PC-9 (cell line): ENCODE measurements at regions not wholly inside any gene's neighbourhood (a gene's known extent, or its start where the extent isn't known, plus 50 kb on each side); places are given as distances from the start of the nearest gene placed in this dataset.
A peak's percentile ranks its signal among the peaks of the same experiment; 100 is the strongest.

Experiments
- BruUV-seq: library from RNA; stranded (reverse); fragments of 400-500 nt; replicated peaks from 2 replicates; lab custom pipeline; 2021; lab: Mats Ljungman, UMichigan
- CTCF ChIA-PET: fragments of 300-600 bp; sonication (Branson Sonifier 250); formaldehyde crosslinking; loops from one replicate; lab custom pipeline; 2022; ENCODE audit warnings: antibody characterized with exemption; lab: Charles Lee
- POLR2A ChIA-PET: fragments of 300-600 bp; sonication (Branson Sonifier 250); formaldehyde crosslinking; loops from one replicate; lab custom pipeline; 2022; ENCODE audit warnings: antibody characterized with exemption; ENCODE audit not compliant: unreplicated experiment; lab: Charles Lee
- DNase-seq, 2 experiments: peaks; one replicate each; pipeline versions ENCODE4 v3.0.0 to v3.0.0-alpha.2; 2015 to 2022; ENCODE audit warnings: mixed read lengths in 1 of 2
- H2AFZ ChIP-seq: fragments of 200-600 bp; sonication (generic); 2 replicates; pipeline ENCODE4 v1.8.1; 2017; ENCODE audit warnings: antibody characterized with exemption
- H3F3A ChIP-seq: fragments of 200-600 bp; sonication (generic); 2 replicates; pipeline ENCODE4 v1.8.1; 2017; ENCODE audit warnings: antibody characterized with exemption, mild to moderate bottlenecking, low read depth; ENCODE audit not compliant: insufficient read depth
- H3K27ac ChIP-seq: fragments of 200-600 bp; sonication (generic); 2 replicates; pipeline ENCODE4 v1.6.1; 2016; ENCODE audit warnings: mixed run types
- H3K27me3 ChIP-seq: fragments of 200-600 bp; sonication (generic); 2 replicates; pipeline ENCODE4 v1.6.1; 2016; ENCODE audit warnings: low read depth, mixed run types; ENCODE audit not compliant: insufficient read depth
- H3K36me3 ChIP-seq: fragments of 200-600 bp; sonication (generic); 2 replicates; pipeline ENCODE4 v1.6.1; 2016; ENCODE audit warnings: low read depth, mixed run types
- H3K4me1 ChIP-seq: fragments of 200-600 bp; sonication (generic); replicated peaks from 2 replicates; pipeline ENCODE4 v1.6.1; 2016; ENCODE audit warnings: mixed run types; ENCODE audit not compliant: insufficient read depth
- H3K4me2 ChIP-seq: fragments of 200-600 bp; sonication (generic); 2 replicates; pipeline ENCODE4 v1.6.1; 2017; ENCODE audit warnings: mixed run types
- H3K4me3 ChIP-seq: fragments of 200-600 bp; sonication (generic); 2 replicates; pipeline ENCODE4 v1.6.1; 2016; ENCODE audit warnings: mixed run types
- H3K79me2 ChIP-seq: fragments of 200-600 bp; sonication (generic); 2 replicates; pipeline ENCODE4 v1.6.1; 2017; ENCODE audit warnings: low read depth, mixed run types
- H3K9me2 ChIP-seq: fragments of 200-600 bp; sonication (generic); 2 replicates; pipeline ENCODE4 v1.8.1; 2017; ENCODE audit warnings: mild to moderate bottlenecking; ENCODE audit not compliant: insufficient read depth
- H3K9me3 ChIP-seq: fragments of 200-600 bp; sonication (generic); 2 replicates; pipeline ENCODE4 v1.8.1; 2016; ENCODE audit warnings: low read depth; ENCODE audit not compliant: insufficient read depth
- H4K20me1 ChIP-seq: fragments of 200-600 bp; sonication (generic); 2 replicates; pipeline ENCODE4 v1.8.1; 2017; ENCODE audit not compliant: insufficient read depth
- CTCF ChIP-seq: fragments of 200-600 bp; sonication (generic); conservative IDR thresholded peaks from 2 replicates; pipeline ENCODE4 v1.6.1; 2017; ENCODE audit warnings: mixed run types, antibody characterized with exemption, mild to moderate bottlenecking, moderate library complexity
- EZH2 ChIP-seq: fragments of 200-600 bp; sonication (generic); IDR thresholded peaks from 2 replicates; pipeline ENCODE4 v1.8.0; 2017; ENCODE audit warnings: antibody characterized with exemption, low read depth
- intact Hi-C: fragments of 100-400 bp; cut with micrococcal nuclease; formaldehyde crosslinking; loops from one replicate; pipeline ENCODE4 v1.10.0; 2022; ENCODE audit not compliant: unreplicated experiment

GRCh38 chr16:35391328-35391727 is 1931.9 kb downstream of the TP53TG3F start:
- no peaks in the 10 kb centered on the region for H3K36me3 ChIP-seq
- H3K4me2 ChIP-seq = no peak overlapping the region
- ChIA-PET POLR2A (no interaction called here), CTCF (no interaction called here)
- H3F3A ChIP-seq = no peaks in the 10 kb centered on the region
- no peaks in the 10 kb centered on the region for H3K4me1 ChIP-seq
- no peaks in the 10 kb centered on the region for H3K9me3 ChIP-seq
- BruUV-seq = no TSS peak
- H4K20me1 ChIP-seq = no peaks in the 10 kb centered on the region
- TF ChIP-seq EZH2 = no peak
- peak; percentile 93 for TF ChIP-seq CTCF
- no peak overlapping the region for H3K4me3 ChIP-seq
- H2AFZ ChIP-seq = no peak overlapping the region
- intact Hi-C loops = no loop called here
- DNase-seq = peak; percentile 46 to 57
- no peaks in the 10 kb centered on the region for H3K9me2 ChIP-seq
- no peaks in the 10 kb centered on the region for H3K27me3 ChIP-seq
- H3K79me2 ChIP-seq = no peaks in the 10 kb centered on the region
- H3K27ac ChIP-seq = no peak overlapping the region

GRCh38 chr16:35398180-35398579 is 1938.8 kb downstream of the TP53TG3F start:
- Histone ChIP-seq H3K27me3 (no peaks in the 10 kb centered on the region), H3K9me2 (no peaks in the 10 kb centered on the region), H3K27ac (no peak overlapping the region), H2AFZ (no peak overlapping the region), H3K4me1 (no peaks in the 10 kb centered on the region), H3F3A (no peaks in the 10 kb centered on the region), H3K9me3 (no peaks in the 10 kb centered on the region), H3K79me2 (no peaks in the 10 kb centered on the region), H3K4me3 (no peak overlapping the region), H3K36me3 (no peaks in the 10 kb centered on the region), H3K4me2 (no peak overlapping the region), H4K20me1 (no peaks in the 10 kb centered on the region)
- no TSS peak for BruUV-seq
- intact Hi-C loops = no loop called here
- CTCF ChIA-PET = no interaction called here
- DNase-seq = no peak
- POLR2A ChIA-PET = no interaction called here
- TF ChIP-seq EZH2 (no peak), CTCF (no peak)

GRCh38 chr16:35399133-35399532 is 1939.7 kb downstream of the TP53TG3F start:
- no peak for DNase-seq
- Histone ChIP-seq H3K4me1 (no peaks in the 10 kb centered on the region), H3K4me3 (no peak overlapping the region), H3K4me2 (no peak overlapping the region), H2AFZ (no peak overlapping the region), H3K9me3 (no peaks in the 10 kb centered on the region), H3F3A (no peaks in the 10 kb centered on the region), H3K36me3 (no peaks in the 10 kb centered on the region), H3K27ac (no peak overlapping the region), H3K9me2 (no peaks in the 10 kb centered on the region), H4K20me1 (no peaks in the 10 kb centered on the region), H3K27me3 (no peaks in the 10 kb centered on the region), H3K79me2 (no peaks in the 10 kb centered on the region)
- no TSS peak for BruUV-seq
- intact Hi-C loops = no loop called here
- POLR2A ChIA-PET = no interaction called here
- no peak for TF ChIP-seq EZH2
- TF ChIP-seq CTCF = no peak
- CTCF ChIA-PET = no interaction called here
